Duodenal mucosa (tissue), 2 donors: ENCODE measurements at regions not wholly inside any gene's neighbourhood (a gene's known extent, or its start where the extent isn't known, plus 50 kb on each side); places are given as distances from the start of the nearest gene placed in this dataset.

Source experiments
- H3K27ac ChIP-seq: one replicate; pipeline ENCODE4 v1.7.0; 2013; ENCODE audit warnings: low read depth, low read length
- H3K27me3 ChIP-seq, 2 donors: one replicate each; pipeline ENCODE4 v1.7.0; 2013; ENCODE audit warnings: low read length in 2 of 2, control low read depth in 1 of 2; ENCODE audit not compliant: insufficient read depth in 2 of 2, control insufficient read depth in 1 of 2
- H3K36me3 ChIP-seq, 2 donors: one replicate each; pipeline ENCODE4 v1.7.0; 2013; ENCODE audit warnings: low read length in 2 of 2, control low read depth in 1 of 2; ENCODE audit not compliant: insufficient read depth in 2 of 2, control insufficient read depth in 1 of 2
- H3K4me1 ChIP-seq, 2 donors: one replicate each; pipeline ENCODE4 v1.7.0; 2013; ENCODE audit warnings: low read length in 2 of 2, control low read depth in 1 of 2; ENCODE audit not compliant: insufficient read depth in 2 of 2, control insufficient read depth in 1 of 2
- H3K4me3 ChIP-seq, 2 donors: one replicate each; pipeline ENCODE4 v1.7.0; 2013; ENCODE audit warnings: low read length in 2 of 2, low read depth in 1 of 2
- H3K9ac ChIP-seq, 2 donors: one replicate each; pipeline ENCODE4 v1.7.0; 2013; ENCODE audit warnings: low read length in 2 of 2, low read depth in 1 of 2
- H3K9me3 ChIP-seq, 2 donors: one replicate each; pipeline ENCODE4 v1.7.0; 2013; ENCODE audit warnings: low read length in 2 of 2, control low read depth in 1 of 2; ENCODE audit not compliant: control insufficient read depth in 1 of 2

DNA sequence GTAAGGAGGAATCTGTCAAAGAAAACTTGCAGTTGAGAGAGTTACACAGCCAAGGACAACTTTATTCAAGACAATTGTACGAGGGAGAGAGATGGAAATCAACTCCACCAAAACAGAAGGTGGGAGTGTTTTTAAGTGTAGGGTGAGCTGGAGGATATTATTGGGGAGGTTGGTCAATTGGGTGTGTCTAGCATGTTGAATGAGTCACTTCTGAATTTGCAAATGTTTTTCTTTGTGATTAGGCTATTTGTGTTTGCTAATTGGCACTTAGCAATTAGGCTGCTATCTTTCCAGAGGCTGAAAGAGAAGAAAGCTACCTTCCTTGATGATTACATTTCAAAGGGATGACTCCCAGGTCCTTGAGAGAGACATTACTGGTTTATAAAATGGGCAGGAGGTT is 441.1 kb downstream of the MEI4 start:
- Histone ChIP-seq H3K27ac (no peak overlapping the region), H3K9ac (no peak overlapping the region), H3K36me3 (no peaks in the 10 kb centered on the region), H3K4me1 (no peaks in the 10 kb centered on the region), H3K27me3 (no peaks in the 10 kb centered on the region), H3K4me3 (no peak overlapping the region), H3K9me3 (no peaks in the 10 kb centered on the region)

GRCh38 chr6:78101387-78101786 is 448.5 kb downstream of the MEI4 start:
- Histone ChIP-seq H3K27ac (no peak overlapping the region), H3K9ac (no peak overlapping the region), H3K36me3 (no peaks in the 10 kb centered on the region)

DNA sequence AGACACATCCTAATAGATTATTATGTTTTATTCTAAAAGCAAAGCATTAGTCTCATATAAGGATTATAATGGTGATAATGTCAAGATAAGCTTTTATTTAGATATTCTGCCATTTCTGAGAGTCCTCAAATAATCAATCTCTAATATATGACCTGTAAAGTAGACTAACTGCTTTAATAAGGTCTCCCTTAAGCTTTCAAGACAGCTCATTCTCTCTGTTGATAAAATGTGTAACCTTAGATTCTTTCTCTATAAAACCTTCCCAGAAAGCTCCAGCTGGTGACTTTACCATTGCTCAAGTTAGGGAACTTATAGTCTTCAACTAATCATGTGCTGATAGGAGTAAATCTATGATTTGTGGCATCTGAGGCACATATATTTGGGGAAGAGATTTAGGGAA is 457.8 kb downstream of the MEI4 start:
- no peaks in the 10 kb centered on the region for H3K36me3 ChIP-seq
- no peak overlapping the region for H3K4me3 ChIP-seq
- H3K4me1 ChIP-seq = no peaks in the 10 kb centered on the region
- no peaks in the 10 kb centered on the region for H3K27me3 ChIP-seq
- H3K9me3 ChIP-seq = no peaks in the 10 kb centered on the region
- H3K9ac ChIP-seq = no peak overlapping the region
- H3K27ac ChIP-seq = no peak overlapping the region

More at GRCh38 chr6:78101387-78101786, 448.5 kb downstream of the MEI4 start:
- Histone ChIP-seq H3K27me3 (no peaks in the 10 kb centered on the region), H3K9me3 (no peaks in the 10 kb centered on the region), H3K4me1 (no peaks in the 10 kb centered on the region), H3K4me3 (no peak overlapping the region)

DNA sequence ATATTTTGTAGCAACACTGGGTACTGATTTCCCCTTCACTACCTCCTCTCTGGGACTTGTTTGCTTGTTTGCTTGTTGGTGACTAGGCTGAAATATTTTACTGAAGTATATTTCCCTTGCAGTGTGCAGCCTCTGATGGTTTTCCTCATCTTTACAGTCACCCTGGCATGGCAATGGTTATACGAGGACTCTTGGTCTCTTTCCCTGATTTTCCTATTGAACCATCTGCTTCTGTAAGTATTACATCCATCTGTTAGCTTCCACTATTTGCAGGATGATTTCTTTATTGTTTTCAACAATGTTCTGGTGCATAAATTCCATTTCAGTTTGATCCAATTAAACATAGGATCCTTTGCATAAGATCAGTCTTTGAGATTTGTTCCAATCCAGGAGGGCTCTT is 465.1 kb downstream of the MEI4 start:
- Histone ChIP-seq H3K27ac (no peak overlapping the region), H3K4me1 (no peaks in the 10 kb centered on the region), H3K9ac (no peak overlapping the region), H3K9me3 (no peaks in the 10 kb centered on the region), H3K4me3 (no peak overlapping the region), H3K36me3 (no peaks in the 10 kb centered on the region), H3K27me3 (no peaks in the 10 kb centered on the region)

GRCh38 chr6:78131521-78131920 is 478.7 kb downstream of the MEI4 start:
- Histone ChIP-seq H3K4me3 (no peak overlapping the region), H3K27ac (no peak overlapping the region), H3K36me3 (no peaks in the 10 kb centered on the region), H3K27me3 (no peaks in the 10 kb centered on the region), H3K4me1 (peaks cover 0 to 11% of the 10 kb centered on the region in 2 donors), H3K9ac (no peak overlapping the region), H3K9me3 (peaks cover 0 to 5% of the 10 kb centered on the region in 2 donors)

- Histone ChIP-seq H3K4me3 (no peak overlapping the region), H3K27ac (no peak overlapping the region), H3K36me3 (no peaks in the 10 kb centered on the region), H3K9me3 (peaks cover 0 to 9% of the 10 kb centered on the region in 2 donors), H3K27me3 (no peaks in the 10 kb centered on the region), H3K4me1 (peaks cover 0 to 11% of the 10 kb centered on the region in 2 donors), H3K9ac (no peak overlapping the region)
Measured at GRCh38 chr6:78132671-78133410, 480.0 kb downstream of the MEI4 start.

DNA sequence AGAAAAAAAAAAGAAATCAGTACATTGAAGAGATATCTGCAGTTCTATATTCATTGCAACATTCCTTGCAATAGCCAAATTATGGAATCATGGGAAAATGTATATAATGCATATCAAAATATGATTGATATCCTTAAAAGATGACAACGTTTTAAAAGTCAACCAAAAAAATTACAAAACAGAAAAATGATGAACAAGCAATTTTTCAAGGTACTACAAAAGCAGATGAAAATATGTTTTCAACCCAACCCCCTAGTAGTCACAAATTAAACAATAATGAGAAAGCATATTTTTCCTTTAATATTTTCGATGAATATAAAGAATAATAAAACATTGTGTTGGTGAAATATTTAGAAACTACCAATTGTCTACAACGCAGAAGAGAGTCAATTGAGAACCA is 497.6 kb downstream of the MEI4 start:
- H3K27me3 ChIP-seq = no peaks in the 10 kb centered on the region
- no peak overlapping the region for H3K4me3 ChIP-seq
- no peaks in the 10 kb centered on the region for H3K4me1 ChIP-seq
- H3K36me3 ChIP-seq = no peaks in the 10 kb centered on the region
- H3K9me3 ChIP-seq = no peaks in the 10 kb centered on the region
- no peak overlapping the region for H3K9ac ChIP-seq
- no peak overlapping the region for H3K27ac ChIP-seq

DNA sequence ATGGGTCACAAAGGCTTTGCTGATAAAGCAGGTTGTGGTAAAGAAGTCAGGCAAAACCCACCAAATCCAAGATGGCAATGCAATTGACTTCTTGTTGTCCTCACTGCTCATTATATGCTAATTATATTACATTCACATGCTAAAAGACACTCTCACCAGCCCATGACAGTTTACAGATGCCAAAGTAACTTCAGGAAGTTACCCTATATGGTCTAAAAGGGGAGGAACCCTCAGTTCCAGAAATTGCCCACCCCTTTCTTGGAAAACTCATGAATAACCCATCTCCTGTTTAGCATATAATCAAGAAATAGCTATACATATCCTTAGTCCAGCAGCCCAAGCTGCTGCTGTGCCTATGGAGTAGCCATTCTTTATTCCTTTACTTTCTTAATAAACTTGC is 501.1 kb downstream of the MEI4 start:
- no peak overlapping the region for H3K4me3 ChIP-seq
- H3K27me3 ChIP-seq = no peaks in the 10 kb centered on the region
- no peak overlapping the region for H3K27ac ChIP-seq
- H3K36me3 ChIP-seq = no peaks in the 10 kb centered on the region
- H3K9me3 ChIP-seq = no peaks in the 10 kb centered on the region
- H3K4me1 ChIP-seq = no peaks in the 10 kb centered on the region
- H3K9ac ChIP-seq = no peak overlapping the region

GRCh38 chr6:78157606-78158005 is 504.8 kb downstream of the MEI4 start:
- no peaks in the 10 kb centered on the region for H3K27me3 ChIP-seq
- H3K4me3 ChIP-seq = no peak overlapping the region
- no peaks in the 10 kb centered on the region for H3K4me1 ChIP-seq
- H3K9ac ChIP-seq = no peak overlapping the region
- no peak overlapping the region for H3K27ac ChIP-seq
- no peaks in the 10 kb centered on the region for H3K9me3 ChIP-seq
- H3K36me3 ChIP-seq = no peaks in the 10 kb centered on the region

GRCh38 chr6:78188891-78189290 is 536.1 kb downstream of the MEI4 start:
- Histone ChIP-seq H3K4me3 (no peak overlapping the region), H3K36me3 (no peaks in the 10 kb centered on the region), H3K4me1 (no peaks in the 10 kb centered on the region), H3K9me3 (no peaks in the 10 kb centered on the region), H3K27ac (no peak overlapping the region), H3K9ac (no peak overlapping the region), H3K27me3 (no peaks in the 10 kb centered on the region)
